ENCODE measurements at regions not wholly inside any gene's neighbourhood (a gene's known extent, or its start where the extent isn't known, plus 50 kb on each side); places are given as distances from the start of the nearest gene placed in this dataset.
A peak's percentile ranks its signal among the peaks of the same experiment; 100 is the strongest.

DNA sequence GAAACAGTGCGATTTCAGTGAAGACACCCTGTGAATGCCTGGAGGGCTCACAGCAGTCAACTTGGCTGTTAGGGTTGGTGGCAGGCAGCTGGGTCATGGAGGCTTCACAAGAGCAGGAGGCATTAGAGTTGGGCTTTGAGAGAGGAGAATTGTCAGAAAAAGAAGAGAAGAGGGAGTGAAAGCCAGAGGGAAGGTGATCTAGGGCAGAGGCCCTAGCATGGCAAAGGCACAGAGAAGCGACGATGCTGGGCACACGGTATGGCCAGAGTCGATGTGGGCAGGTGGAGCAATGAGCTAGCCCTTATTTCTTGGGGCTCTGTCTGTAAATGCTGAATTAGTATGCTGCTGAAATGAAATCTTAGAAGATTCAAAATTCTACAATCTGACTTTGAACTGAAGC, 52.6 kb upstream of the OLFM4 start:
- H3K27ac Mint-ChIP-seq: no peak overlapping the region
- no peak overlapping the region for H3K4me3 Mint-ChIP-seq
- peaks cover 12% of the 10 kb centered on the region for H3K27me3 Mint-ChIP-seq
- H3K36me3 Mint-ChIP-seq: peaks cover 4% of the 10 kb centered on the region
- peaks cover 0 to 2% (median 0%) of the 10 kb centered on the region in 3 donors for H3K9me3 Mint-ChIP-seq
- H3K4me1 Mint-ChIP-seq: no peaks in the 10 kb centered on the region

DNA sequence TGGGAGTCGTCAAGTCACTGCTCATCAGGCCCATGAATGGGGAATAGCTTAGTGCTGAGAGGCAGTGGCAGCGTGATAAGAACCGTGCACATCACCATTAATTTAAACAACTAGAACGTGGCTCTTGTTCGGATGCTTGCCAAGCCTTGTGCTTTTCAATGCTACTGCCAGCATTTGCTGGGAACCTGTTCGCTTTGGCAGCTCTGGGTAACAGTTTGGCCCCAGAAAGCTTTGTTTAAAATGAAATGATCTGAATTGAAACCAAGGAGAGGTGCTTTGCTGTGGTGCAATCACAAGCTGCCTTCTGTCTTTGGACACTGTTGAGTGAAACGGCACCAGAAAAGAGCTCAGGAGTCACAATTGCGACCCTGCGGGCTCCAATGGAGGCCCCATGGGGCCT, 53.5 kb upstream of the OLFM4 start:
- Mint-ChIP-seq H3K36me3 (peaks cover 4% of the 10 kb centered on the region), H3K9me3 (peaks cover 0 to 2% (median 0%) of the 10 kb centered on the region in 3 donors), H3K4me3 (no peak overlapping the region), H3K27ac (no peak overlapping the region), H3K27me3 (peaks cover 12% of the 10 kb centered on the region), H3K4me1 (no peaks in the 10 kb centered on the region)

DNA sequence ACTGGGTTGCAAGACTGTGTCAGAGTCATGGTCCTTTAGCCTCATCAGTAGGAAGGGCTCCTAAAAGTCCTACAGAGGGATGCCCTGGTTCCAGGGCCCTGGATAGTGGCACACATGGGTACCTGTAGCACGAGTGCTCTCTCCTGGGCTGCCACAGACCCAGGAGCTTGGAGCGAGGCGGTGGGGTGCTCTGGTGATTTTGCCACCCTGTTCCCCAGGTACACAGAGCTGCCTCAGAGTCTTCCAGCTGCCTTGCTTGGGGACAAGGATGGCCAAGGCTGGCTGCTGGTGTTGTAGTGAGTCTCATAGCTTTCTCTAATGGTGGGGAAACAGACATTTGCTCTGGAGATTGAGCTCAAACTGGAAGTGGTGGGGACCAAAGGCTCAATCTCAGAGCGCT, 53.9 kb upstream of the OLFM4 start:
- peaks cover 0 to 2% (median 0%) of the 10 kb centered on the region in 3 donors for H3K9me3 Mint-ChIP-seq
- peaks cover 12% of the 10 kb centered on the region for H3K27me3 Mint-ChIP-seq
- no peak overlapping the region for H3K4me3 Mint-ChIP-seq
- peaks cover 4% of the 10 kb centered on the region for H3K36me3 Mint-ChIP-seq
- H3K27ac Mint-ChIP-seq: no peak overlapping the region
- H3K4me1 Mint-ChIP-seq: no peaks in the 10 kb centered on the region

DNA sequence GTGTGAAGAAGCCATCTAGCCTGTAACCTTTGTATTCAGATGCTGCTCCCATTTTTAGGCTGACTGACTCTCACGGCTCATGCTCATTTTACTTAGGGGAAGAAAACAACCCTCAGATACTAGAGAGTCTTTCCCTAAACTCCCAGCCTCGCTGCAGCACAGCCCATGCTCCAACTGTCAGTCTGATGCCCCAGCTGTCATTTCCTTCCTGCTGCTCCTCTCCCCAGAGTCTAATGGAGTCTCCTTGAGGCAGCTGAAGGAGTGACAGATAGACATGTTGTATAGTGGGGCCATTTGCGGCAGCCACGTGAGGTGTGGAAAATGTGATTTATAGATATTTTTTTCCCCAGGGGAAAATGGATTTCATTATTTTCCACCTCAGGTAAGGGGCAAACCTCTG, 59.2 kb upstream of the OLFM4 start:
- H3K27me3 Mint-ChIP-seq: peaks cover 1% of the 10 kb centered on the region
- H3K9me3 Mint-ChIP-seq: peaks cover 0 to 2% (median 0%) of the 10 kb centered on the region in 3 donors
- H3K36me3 Mint-ChIP-seq: peaks cover 4% of the 10 kb centered on the region
- peaks cover 0 to 2% (median 0%) of the 10 kb centered on the region in 3 donors for H3K4me1 Mint-ChIP-seq
- no peak overlapping the region for H3K27ac Mint-ChIP-seq
- H3K4me3 Mint-ChIP-seq: no peak overlapping the region

DNA sequence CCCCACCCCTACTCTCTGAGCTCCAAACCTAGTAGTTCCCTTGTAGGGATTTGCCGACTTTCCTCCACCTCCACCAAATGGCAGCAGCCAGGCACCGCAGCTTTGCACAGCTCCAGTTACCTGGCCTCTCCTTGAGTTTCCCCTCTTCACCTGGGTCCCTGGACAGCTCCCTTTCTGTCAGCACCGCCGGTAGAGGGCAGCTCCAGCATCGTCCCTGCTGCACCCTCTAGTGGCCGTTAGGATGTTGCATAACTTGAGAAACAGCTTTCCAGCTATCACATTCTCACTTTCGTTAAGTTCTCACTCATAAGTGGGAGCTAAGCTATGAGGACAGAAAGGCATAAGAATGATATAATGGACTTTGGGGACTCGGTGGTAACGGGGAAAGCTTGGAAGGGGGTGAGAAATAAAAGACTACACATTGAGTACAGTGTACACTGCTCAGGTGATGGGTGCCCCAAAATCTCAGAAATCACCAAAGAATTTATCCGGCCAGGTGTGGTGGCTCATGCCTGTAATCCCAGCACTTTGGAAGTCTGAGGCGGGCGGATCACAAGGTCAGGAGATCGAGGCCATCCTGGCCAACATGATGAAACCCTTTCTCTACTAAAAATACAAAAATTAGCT, 60.4 kb upstream of the OLFM4 start:
- H3K4me1 Mint-ChIP-seq: peaks cover 0 to 2% (median 0%) of the 10 kb centered on the region in 3 donors
- H3K4me3 Mint-ChIP-seq: no peak overlapping the region
- H3K27ac Mint-ChIP-seq: no peak overlapping the region
- peaks cover 2% of the 10 kb centered on the region for H3K36me3 Mint-ChIP-seq
- peaks cover 0 to 2% (median 0%) of the 10 kb centered on the region in 3 donors for H3K9me3 Mint-ChIP-seq
- H3K27me3 Mint-ChIP-seq: peaks cover 1% of the 10 kb centered on the region

- H3K4me3 Mint-ChIP-seq: no peak overlapping the region
- peaks cover 0 to 2% (median 0%) of the 10 kb centered on the region in 3 donors for H3K4me1 Mint-ChIP-seq
- no peak overlapping the region for H3K27ac Mint-ChIP-seq
- H3K9me3 Mint-ChIP-seq: no peaks in the 10 kb centered on the region
- no peaks in the 10 kb centered on the region for H3K36me3 Mint-ChIP-seq
- H3K27me3 Mint-ChIP-seq: no peaks in the 10 kb centered on the region
Observed at GRCh38 chr13:52961987-52962386, 66.6 kb upstream of the OLFM4 start.

- H3K4me3 Mint-ChIP-seq: no peak overlapping the region
- peaks cover 0 to 2% (median 0%) of the 10 kb centered on the region in 3 donors for H3K4me1 Mint-ChIP-seq
- H3K36me3 Mint-ChIP-seq: no peaks in the 10 kb centered on the region
- H3K27me3 Mint-ChIP-seq: no peaks in the 10 kb centered on the region
- H3K9me3 Mint-ChIP-seq: peaks cover 0 to 1% (median 0%) of the 10 kb centered on the region in 3 donors
- peak overlapping the region in 1 of 3 donors; percentile 6 for H3K27ac Mint-ChIP-seq
Observed at GRCh38 chr13:52961256-52961910, 67.2 kb upstream of the OLFM4 start.

DNA sequence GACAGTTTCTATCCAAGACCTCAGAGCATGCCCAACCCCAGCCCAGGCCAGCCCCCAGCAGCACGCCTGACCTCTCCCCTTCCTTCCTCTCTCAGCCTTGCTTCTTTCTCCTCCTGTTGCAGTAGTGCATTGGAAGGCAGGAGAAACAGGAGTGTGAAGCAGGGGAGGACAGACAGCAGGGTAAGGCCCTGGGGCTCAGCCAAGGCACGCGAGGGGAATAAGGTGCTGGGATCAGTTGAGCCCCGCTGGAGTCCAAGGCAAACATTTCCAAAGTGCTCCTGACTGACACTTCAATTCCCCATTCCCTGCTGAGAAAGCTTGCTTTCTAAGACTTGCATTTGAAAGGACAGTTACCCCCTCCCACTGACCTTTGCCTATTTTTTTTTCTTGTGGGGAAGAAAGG, 73.1 kb upstream of the OLFM4 start:
- H3K27me3 Mint-ChIP-seq: peaks cover 3% of the 10 kb centered on the region
- H3K9me3 Mint-ChIP-seq: peaks cover 0 to 1% (median 0%) of the 10 kb centered on the region in 3 donors
- H3K27ac Mint-ChIP-seq: no peak overlapping the region
- H3K4me1 Mint-ChIP-seq: no peaks in the 10 kb centered on the region
- H3K36me3 Mint-ChIP-seq: no peaks in the 10 kb centered on the region
- no peak overlapping the region for H3K4me3 Mint-ChIP-seq

DNA sequence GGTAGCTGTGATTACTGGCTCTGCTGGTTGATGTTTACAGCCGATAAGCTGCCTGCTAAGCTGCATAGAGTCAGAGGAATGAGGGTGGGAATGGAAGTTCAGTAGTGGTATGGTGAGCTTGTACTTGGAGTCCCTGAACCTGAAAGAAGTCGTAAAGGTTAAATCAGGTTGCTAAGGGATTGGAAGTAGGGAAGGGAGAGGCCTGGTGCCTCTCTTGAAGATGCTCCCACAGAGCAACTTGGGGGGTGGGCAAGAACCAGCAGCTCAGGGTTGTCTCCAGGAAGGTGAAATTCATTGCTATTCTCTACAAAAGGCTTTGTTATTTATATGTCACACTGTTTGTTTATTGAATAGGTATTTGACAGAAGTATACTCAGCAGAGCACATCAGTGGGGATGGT, 73.8 kb upstream of the OLFM4 start:
- H3K27me3 Mint-ChIP-seq: peaks cover 3% of the 10 kb centered on the region
- no peak overlapping the region for H3K4me3 Mint-ChIP-seq
- H3K36me3 Mint-ChIP-seq: no peaks in the 10 kb centered on the region
- no peak overlapping the region for H3K27ac Mint-ChIP-seq
- H3K4me1 Mint-ChIP-seq: no peaks in the 10 kb centered on the region
- H3K9me3 Mint-ChIP-seq: peaks cover 0 to 1% (median 0%) of the 10 kb centered on the region in 3 donors

GRCh38 chr13:52950436-52950956, 78.1 kb upstream of the OLFM4 start:
- no peak overlapping the region for H3K4me3 Mint-ChIP-seq
- H3K27me3 Mint-ChIP-seq: peaks cover 3% of the 10 kb centered on the region
- H3K27ac Mint-ChIP-seq: no peak overlapping the region
- no peaks in the 10 kb centered on the region for H3K36me3 Mint-ChIP-seq
- H3K4me1 Mint-ChIP-seq: peaks cover 0 to 11% (median 8%) of the 10 kb centered on the region in 3 donors
- H3K9me3 Mint-ChIP-seq: no peaks in the 10 kb centered on the region

GRCh38 chr13:52949742-52950141, 78.9 kb upstream of the OLFM4 start:
- Mint-ChIP-seq H3K27me3 (peaks cover 2% of the 10 kb centered on the region), H3K27ac (no peak overlapping the region), H3K9me3 (no peaks in the 10 kb centered on the region), H3K36me3 (no peaks in the 10 kb centered on the region), H3K4me3 (no peak overlapping the region), H3K4me1 (peaks cover 0 to 11% (median 8%) of the 10 kb centered on the region in 3 donors)

- Mint-ChIP-seq H3K27ac (no peak overlapping the region), H3K4me3 (no peak overlapping the region), H3K36me3 (no peaks in the 10 kb centered on the region), H3K27me3 (no peaks in the 10 kb centered on the region), H3K4me1 (peaks cover 0 to 11% (median 8%) of the 10 kb centered on the region in 3 donors), H3K9me3 (no peaks in the 10 kb centered on the region)
Observed at GRCh38 chr13:52949044-52949443, 79.6 kb upstream of the OLFM4 start.

DNA sequence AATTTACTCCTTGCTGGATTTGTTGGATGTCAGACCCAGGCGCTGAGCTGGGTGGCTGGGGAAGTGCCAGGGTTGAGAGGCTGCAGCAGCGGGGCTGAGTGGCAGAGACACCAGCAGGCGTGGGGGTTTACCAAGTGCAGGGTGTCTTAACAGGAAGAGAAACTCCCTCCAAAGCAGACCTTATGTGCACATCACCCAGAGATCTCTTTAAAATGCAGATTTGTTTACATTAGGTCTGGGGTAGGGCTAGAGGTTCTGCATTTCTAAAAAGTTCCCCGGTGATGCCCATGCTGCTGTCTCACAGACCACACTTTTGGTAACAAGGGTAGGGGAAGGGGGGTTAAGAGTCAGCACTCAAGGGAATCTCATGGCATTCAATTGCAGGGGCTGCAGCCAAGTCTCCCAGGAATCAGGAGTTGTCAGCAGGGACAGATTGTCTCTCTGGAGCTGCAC, 80.7 kb upstream of the OLFM4 start:
- Mint-ChIP-seq H3K9me3 (no peaks in the 10 kb centered on the region), H3K27ac (peak overlapping the region in 1 of 3 donors; percentile 87), H3K4me3 (peak overlapping the region in 1 of 4 donors; percentile 11), H3K36me3 (no peaks in the 10 kb centered on the region), H3K4me1 (peaks cover 0 to 11% (median 8%) of the 10 kb centered on the region in 3 donors), H3K27me3 (no peaks in the 10 kb centered on the region)

DNA sequence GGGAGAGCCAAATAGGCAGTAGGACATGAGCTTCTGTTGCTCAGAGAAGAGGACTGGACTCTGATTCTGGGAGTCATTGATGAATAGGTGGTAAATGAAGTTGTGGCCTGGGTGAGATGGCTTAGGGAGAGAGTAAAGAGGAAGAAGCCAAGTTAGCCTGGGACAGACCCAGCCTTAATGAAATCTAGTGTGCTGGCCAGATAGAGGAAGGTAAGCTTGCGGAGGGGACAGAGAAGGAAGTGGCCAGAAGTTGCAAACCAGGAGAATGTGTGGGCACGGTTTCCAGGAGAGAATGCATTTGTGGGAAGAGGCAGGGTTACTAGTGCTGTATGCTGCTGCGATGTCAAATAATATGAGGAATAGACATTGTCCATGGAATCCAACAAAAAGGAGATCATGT, 83.3 kb upstream of the OLFM4 start:
- no peaks in the 10 kb centered on the region for H3K36me3 Mint-ChIP-seq
- H3K4me3 Mint-ChIP-seq: no peak overlapping the region
- H3K9me3 Mint-ChIP-seq: peaks cover 0 to 1% (median 0%) of the 10 kb centered on the region in 3 donors
- no peaks in the 10 kb centered on the region for H3K27me3 Mint-ChIP-seq
- H3K4me1 Mint-ChIP-seq: peaks cover 0 to 11% (median 8%) of the 10 kb centered on the region in 3 donors
- no peak overlapping the region for H3K27ac Mint-ChIP-seq

DNA sequence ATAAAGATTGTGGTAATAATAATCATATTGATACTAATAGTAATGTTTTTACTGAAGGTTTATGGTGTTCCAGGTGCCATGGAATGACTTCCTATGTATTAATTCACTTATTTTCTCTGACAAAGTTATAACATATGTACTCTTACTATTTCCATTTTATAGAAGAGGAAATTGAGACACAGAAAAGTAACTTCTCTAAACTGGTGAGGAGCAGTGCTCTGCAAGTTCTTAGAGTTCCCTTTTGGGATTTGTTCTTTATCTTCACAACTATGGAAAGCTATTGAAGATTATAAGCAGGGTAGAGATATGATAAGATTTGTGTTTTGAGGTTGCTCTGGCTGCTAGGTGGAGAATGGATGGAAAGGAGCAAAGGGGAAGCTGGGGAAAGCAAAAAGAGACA, 83.9 kb upstream of the OLFM4 start:
- Mint-ChIP-seq H3K36me3 (no peaks in the 10 kb centered on the region), H3K27me3 (no peaks in the 10 kb centered on the region), H3K27ac (no peak overlapping the region), H3K4me3 (no peak overlapping the region), H3K4me1 (peaks cover 0 to 11% (median 8%) of the 10 kb centered on the region in 3 donors), H3K9me3 (peaks cover 0 to 1% (median 0%) of the 10 kb centered on the region in 3 donors)

Data from IgD-negative memory B cell (primary cell).